Endothelial cell (in vitro differentiated cells): ENCODE measurements at regions not wholly inside any gene's neighbourhood (a gene's known extent, or its start where the extent isn't known, plus 50 kb on each side); places are given as distances from the start of the nearest gene placed in this dataset.

ENCODE experiments used
- DNase-seq: peaks from one replicate; pipeline ENCODE4 v3.0.0; 2021; ENCODE audit warnings: low spot score
- H3K27ac Mint-ChIP-seq: one replicate; pipeline ENCODE4 v1.8.0; 2021; ENCODE audit warnings: mixed read lengths, inconsistent platforms; ENCODE audit not compliant: unreplicated experiment
- H3K27me3 Mint-ChIP-seq: one replicate; pipeline ENCODE4 v1.8.0; 2021; ENCODE audit warnings: mild to moderate bottlenecking, moderate library complexity, mixed read lengths, inconsistent platforms; ENCODE audit not compliant: unreplicated experiment
- H3K36me3 Mint-ChIP-seq: one replicate; pipeline ENCODE4 v1.8.0; 2021; ENCODE audit warnings: mild to moderate bottlenecking, low read depth, mixed read lengths, inconsistent platforms; ENCODE audit not compliant: unreplicated experiment
- H3K4me1 Mint-ChIP-seq: one replicate; pipeline ENCODE4 v1.8.0; 2021; ENCODE audit warnings: mild to moderate bottlenecking, mixed read lengths, inconsistent platforms; ENCODE audit not compliant: unreplicated experiment
- H3K4me3 Mint-ChIP-seq: one replicate; pipeline ENCODE4 v1.8.0; 2021; ENCODE audit warnings: mild to moderate bottlenecking, mixed read lengths, inconsistent platforms; ENCODE audit not compliant: unreplicated experiment
- H3K9me3 Mint-ChIP-seq: one replicate; pipeline ENCODE4 v1.8.0; 2021; ENCODE audit warnings: mixed read lengths, inconsistent platforms; ENCODE audit not compliant: unreplicated experiment
- TF ChIP-seq, protein P1 (sequence below): fragments of 200-600 bp; sonication (generic); IDR thresholded peaks from one replicate; pipeline ENCODE4 v1.5.0; 2021; ENCODE audit warnings: antibody characterized with exemption; ENCODE audit not compliant: unreplicated experiment

DNA sequence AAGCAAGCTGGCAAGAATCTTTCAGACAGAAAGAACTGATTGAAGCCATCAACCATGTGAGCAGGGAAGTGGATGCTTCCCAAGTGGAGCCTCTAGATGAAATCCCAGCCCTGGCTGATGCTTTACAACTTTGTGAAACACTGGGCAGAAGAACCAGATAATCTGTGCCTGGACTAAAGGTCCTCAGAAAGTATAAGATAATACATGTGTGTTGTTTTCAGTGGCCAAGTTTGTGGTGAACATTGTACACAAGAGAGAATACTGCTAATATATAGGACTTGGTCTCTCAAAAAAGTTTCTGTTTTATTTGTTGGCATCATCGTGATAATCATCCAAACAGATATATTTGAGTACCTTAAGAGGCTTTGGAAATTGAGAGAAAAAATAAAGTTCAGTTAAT lies 1367.8 kb upstream of the IGFBP7 start:
- Mint-ChIP-seq H3K4me1 (no peaks in the 10 kb centered on the region), H3K9me3 (no peaks in the 10 kb centered on the region), H3K36me3 (no peaks in the 10 kb centered on the region), H3K27ac (no peak overlapping the region), H3K27me3 (no peaks in the 10 kb centered on the region), H3K4me3 (no peak overlapping the region)
- DNase-seq = no peak
- TF ChIP-seq, protein P1, sequence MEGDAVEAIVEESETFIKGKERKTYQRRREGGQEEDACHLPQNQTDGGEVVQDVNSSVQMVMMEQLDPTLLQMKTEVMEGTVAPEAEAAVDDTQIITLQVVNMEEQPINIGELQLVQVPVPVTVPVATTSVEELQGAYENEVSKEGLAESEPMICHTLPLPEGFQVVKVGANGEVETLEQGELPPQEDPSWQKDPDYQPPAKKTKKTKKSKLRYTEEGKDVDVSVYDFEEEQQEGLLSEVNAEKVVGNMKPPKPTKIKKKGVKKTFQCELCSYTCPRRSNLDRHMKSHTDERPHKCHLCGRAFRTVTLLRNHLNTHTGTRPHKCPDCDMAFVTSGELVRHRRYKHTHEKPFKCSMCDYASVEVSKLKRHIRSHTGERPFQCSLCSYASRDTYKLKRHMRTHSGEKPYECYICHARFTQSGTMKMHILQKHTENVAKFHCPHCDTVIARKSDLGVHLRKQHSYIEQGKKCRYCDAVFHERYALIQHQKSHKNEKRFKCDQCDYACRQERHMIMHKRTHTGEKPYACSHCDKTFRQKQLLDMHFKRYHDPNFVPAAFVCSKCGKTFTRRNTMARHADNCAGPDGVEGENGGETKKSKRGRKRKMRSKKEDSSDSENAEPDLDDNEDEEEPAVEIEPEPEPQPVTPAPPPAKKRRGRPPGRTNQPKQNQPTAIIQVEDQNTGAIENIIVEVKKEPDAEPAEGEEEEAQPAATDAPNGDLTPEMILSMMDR = no peak

DNA sequence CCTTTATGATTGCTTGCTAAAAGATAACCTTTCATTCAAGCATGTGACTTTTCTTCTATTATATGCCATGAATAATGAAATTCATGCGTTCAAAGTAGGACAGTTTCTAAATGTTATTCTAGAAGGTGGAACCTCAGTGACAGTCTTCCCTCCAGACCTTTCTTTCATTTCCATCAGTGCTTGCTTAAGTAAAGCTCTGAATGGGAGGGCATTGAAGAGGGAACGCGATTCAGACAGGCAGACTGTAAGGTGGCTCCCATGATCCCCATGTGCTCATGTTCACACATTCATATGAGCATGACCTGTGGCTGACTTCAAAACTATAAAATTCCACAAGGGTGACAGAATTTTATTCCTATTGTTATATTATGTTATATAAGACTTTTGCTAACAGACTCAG lies 1367.3 kb upstream of the IGFBP7 start:
- H3K27me3 Mint-ChIP-seq = no peaks in the 10 kb centered on the region
- H3K9me3 Mint-ChIP-seq = no peaks in the 10 kb centered on the region
- no peak overlapping the region for H3K27ac Mint-ChIP-seq
- no peaks in the 10 kb centered on the region for H3K4me1 Mint-ChIP-seq
- H3K36me3 Mint-ChIP-seq = no peaks in the 10 kb centered on the region
- no peak for DNase-seq
- TF ChIP-seq, protein P1 = no peak
- H3K4me3 Mint-ChIP-seq = no peak overlapping the region

GRCh38 chr4:58475097-58475496 lies 1364.9 kb upstream of the IGFBP7 start:
- Mint-ChIP-seq H3K4me3 (no peak overlapping the region), H3K36me3 (no peaks in the 10 kb centered on the region), H3K4me1 (no peaks in the 10 kb centered on the region), H3K27me3 (no peaks in the 10 kb centered on the region), H3K27ac (no peak overlapping the region), H3K9me3 (no peaks in the 10 kb centered on the region)
- DNase-seq = no peak
- TF ChIP-seq, protein P1 = no peak

GRCh38 chr4:58465031-58465430 lies 1354.8 kb upstream of the IGFBP7 start:
- H3K4me3 Mint-ChIP-seq = no peak overlapping the region
- TF ChIP-seq, protein P1 = no peak

GRCh38 chr4:58456727-58457384 lies 1346.7 kb upstream of the IGFBP7 start:
- TF ChIP-seq, protein P1 = no peak

More at GRCh38 chr4:58465031-58465430, 1354.8 kb upstream of the IGFBP7 start:
- no peak overlapping the region for H3K27ac Mint-ChIP-seq
- no peaks in the 10 kb centered on the region for H3K27me3 Mint-ChIP-seq
- H3K4me1 Mint-ChIP-seq = peaks cover 7% of the 10 kb centered on the region
- H3K36me3 Mint-ChIP-seq = no peaks in the 10 kb centered on the region
- DNase-seq = no peak
- H3K9me3 Mint-ChIP-seq = peaks cover 5% of the 10 kb centered on the region

More at GRCh38 chr4:58456727-58457384, 1346.7 kb upstream of the IGFBP7 start:
- no peaks in the 10 kb centered on the region for H3K9me3 Mint-ChIP-seq
- H3K4me1 Mint-ChIP-seq = no peaks in the 10 kb centered on the region
- DNase-seq = no peak
- H3K4me3 Mint-ChIP-seq = no peak overlapping the region
- H3K27ac Mint-ChIP-seq = no peak overlapping the region
- no peaks in the 10 kb centered on the region for H3K36me3 Mint-ChIP-seq
- peaks cover 2% of the 10 kb centered on the region for H3K27me3 Mint-ChIP-seq
